WTC11 (cell line): ENCODE measurements at regions not wholly inside any gene's neighbourhood (a gene's known extent, or its start where the extent isn't known, plus 50 kb on each side); places are given as distances from the start of the nearest gene placed in this dataset.

Experiments used
- ATAC-seq: fragments of 200-7000 bp; cut with Tn5 transposase; 2 replicates; pipeline ENCODE4 v1.10.0; 2021; ENCODE audit warnings: mild to moderate bottlenecking, moderate library complexity
- CTCF ChIA-PET: fragments of 300-600 bp; sonication (Branson Sonifier 250); formaldehyde crosslinking; loops from one replicate; lab custom pipeline; 2021; ENCODE audit warnings: antibody characterized with exemption; lab: Charles Lee
- POLR2A ChIA-PET: fragments of 350-600 bp; sonication (Branson Sonifier 250); formaldehyde crosslinking; loops from one replicate; lab custom pipeline; 2021; ENCODE audit warnings: antibody characterized with exemption; lab: Charles Lee
- DNase-seq: peaks from one replicate; pipeline ENCODE4 v3.0.0; 2021; ENCODE audit warnings: low spot score
- H3K27ac Mint-ChIP-seq: 2 replicates; pipeline ENCODE4 v1.8.0; 2021; ENCODE audit warnings: mixed read lengths
- H3K27me3 Mint-ChIP-seq: 2 replicates; pipeline ENCODE4 v1.8.0; 2021; ENCODE audit warnings: low read depth, mild to moderate bottlenecking, moderate library complexity, mixed read lengths
- H3K36me3 Mint-ChIP-seq: 2 replicates; pipeline ENCODE4 v1.8.0; 2021; ENCODE audit warnings: mixed read lengths
- H3K4me1 Mint-ChIP-seq: 2 replicates; pipeline ENCODE4 v1.8.0; 2022; ENCODE audit warnings: mixed read lengths
- H3K4me3 Mint-ChIP-seq: 2 replicates; pipeline ENCODE4 v1.8.0; 2021; ENCODE audit warnings: mild to moderate bottlenecking, moderate library complexity, mixed read lengths
- H3K9me3 Mint-ChIP-seq: 2 replicates; pipeline ENCODE4 v1.8.0; 2021; ENCODE audit warnings: mixed read lengths
- ATF2 ChIP-seq: sonication (generic); formaldehyde crosslinking; IDR thresholded peaks from 2 replicates; pipeline ENCODE4 v1.8.1; 2022; ENCODE audit warnings: low read depth, missing genetic modification reagents, borderline replicate concordance
- ATF3 ChIP-seq: sonication (generic); formaldehyde crosslinking; conservative IDR thresholded peaks from 2 replicates; pipeline ENCODE4 v1.8.1; 2022; ENCODE audit warnings: mild to moderate bottlenecking, missing genetic modification reagents
- CREM ChIP-seq: sonication (generic); formaldehyde crosslinking; IDR thresholded peaks from 2 replicates; pipeline ENCODE4 v1.8.1; 2022; ENCODE audit warnings: mild to moderate bottlenecking, missing genetic modification reagents, moderate library complexity
- CTCF ChIP-seq: fragments of 200-600 bp; IDR thresholded peaks from 2 replicates; pipeline ENCODE4 v1.8.0; 2022; ENCODE audit warnings: antibody characterized with exemption
- E2F5 ChIP-seq: sonication (generic); formaldehyde crosslinking; IDR thresholded peaks from 2 replicates; pipeline ENCODE4 v1.8.1; 2022; ENCODE audit warnings: mild to moderate bottlenecking, moderate library complexity, missing genetic modification reagents
- ELF4 ChIP-seq: sonication (generic); formaldehyde crosslinking; IDR thresholded peaks from 2 replicates; pipeline ENCODE4 v1.8.1; 2022; ENCODE audit warnings: low read depth, mild to moderate bottlenecking, moderate library complexity, missing genetic modification reagents
- JUN ChIP-seq: sonication (generic); formaldehyde crosslinking; IDR thresholded peaks from 2 replicates; pipeline ENCODE4 v1.8.0; 2023; ENCODE audit warnings: mild to moderate bottlenecking, missing genetic modification reagents
- MAX ChIP-seq: sonication (generic); formaldehyde crosslinking; IDR thresholded peaks from 2 replicates; pipeline ENCODE4 v1.8.0; 2022; ENCODE audit warnings: mild to moderate bottlenecking, missing genetic modification reagents
- MYBL2 ChIP-seq: sonication (generic); formaldehyde crosslinking; IDR thresholded peaks from 2 replicates; pipeline ENCODE4 v1.8.1; 2023; ENCODE audit warnings: mild to moderate bottlenecking, moderate library complexity, missing genetic modification reagents
- NFATC4 ChIP-seq: fragments of 250-450 bp; sonication (Bioruptor Pico); IDR thresholded peaks from 2 replicates; pipeline ENCODE4 v1.9.0; 2021; ENCODE audit warnings: mild to moderate bottlenecking
- NFE2L1 ChIP-seq: sonication (generic); formaldehyde crosslinking; IDR thresholded peaks from 2 replicates; pipeline ENCODE4 v1.8.1; 2023; ENCODE audit warnings: missing genetic modification reagents
- NR2C2 ChIP-seq: sonication (generic); formaldehyde crosslinking; IDR thresholded peaks from 2 replicates; pipeline ENCODE4 v1.8.0; 2022; ENCODE audit warnings: mild to moderate bottlenecking, missing genetic modification reagents
- PRRX2 ChIP-seq: fragments of 250-450 bp; sonication (Bioruptor Pico); IDR thresholded peaks from 2 replicates; pipeline ENCODE4 v1.8.0; 2021; ENCODE audit warnings: mild to moderate bottlenecking
- RORB ChIP-seq: fragments of 250-450 bp; sonication (Bioruptor Pico); IDR thresholded peaks from 2 replicates; pipeline ENCODE4 v1.9.0; 2021; ENCODE audit warnings: mild to moderate bottlenecking
- STAT6 ChIP-seq: sonication (generic); formaldehyde crosslinking; conservative IDR thresholded peaks from 2 replicates; pipeline ENCODE4 v1.8.1; 2023; ENCODE audit warnings: mild to moderate bottlenecking, low read depth, missing genetic modification reagents, moderate library complexity
- ZBTB43 ChIP-seq: sonication (generic); formaldehyde crosslinking; IDR thresholded peaks from 2 replicates; pipeline ENCODE4 v1.8.1; 2023; ENCODE audit warnings: mild to moderate bottlenecking, missing genetic modification reagents
- ZNF232 ChIP-seq: sonication (generic); formaldehyde crosslinking; IDR thresholded peaks from 2 replicates; pipeline ENCODE4 v1.8.0; 2022; ENCODE audit warnings: mild to moderate bottlenecking, missing genetic modification reagents

GRCh38 chr5:106314221-106314824, 1356.4 kb downstream of the EFNA5 start:
- ChIA-PET POLR2A (no interaction called here), CTCF (no interaction called here)
- DNase-seq (no peak), ATAC-seq (no peak)
- peaks cover 8% of the 10 kb centered on the region for H3K4me1 Mint-ChIP-seq
- no peaks in the 10 kb centered on the region for H3K9me3 Mint-ChIP-seq
- no peak overlapping the region for H3K27ac Mint-ChIP-seq
- H3K27me3 Mint-ChIP-seq, result no peaks in the 10 kb centered on the region
- H3K4me3 Mint-ChIP-seq, result no peak overlapping the region
- H3K36me3 Mint-ChIP-seq, result no peaks in the 10 kb centered on the region
- TF ChIP-seq MAX (CRISPR knock-in tag), result no peak
- TF ChIP-seq ATF3 (CRISPR knock-in tag), result no peak
- no peak for TF ChIP-seq PRRX2 (CRISPR knock-in tag)
- no peak for TF ChIP-seq ZNF232
- no peak for TF ChIP-seq ELF4
- TF ChIP-seq STAT6 (CRISPR knock-in tag), result no peak
- TF ChIP-seq NFE2L1, result no peak
- no peak for TF ChIP-seq CREM

GRCh38 chr5:106312360-106312759, 1358.4 kb downstream of the EFNA5 start:
- DNase-seq (no peak), ATAC-seq (no peak)
- no peak overlapping the region for H3K27ac Mint-ChIP-seq
- H3K4me1 Mint-ChIP-seq, result peaks cover 14% of the 10 kb centered on the region
- H3K36me3 Mint-ChIP-seq, result no peaks in the 10 kb centered on the region
- TF ChIP-seq NR2C2 (CRISPR knock-in tag) (no peak), ATF2 (CRISPR knock-in tag) (no peak), CTCF (no peak), JUN (CRISPR knock-in tag) (no peak), RORB (CRISPR knock-in tag) (no peak), E2F5 (no peak), NFATC4 (no peak), MYBL2 (CRISPR knock-in tag) (no peak), ZBTB43 (CRISPR knock-in tag) (no peak), STAT6 (CRISPR knock-in tag) (no peak)
- CTCF ChIA-PET, result no interaction called here
- no peak overlapping the region for H3K4me3 Mint-ChIP-seq
- POLR2A ChIA-PET, result no interaction called here
- no peaks in the 10 kb centered on the region for H3K27me3 Mint-ChIP-seq
- H3K9me3 Mint-ChIP-seq, result no peaks in the 10 kb centered on the region
